K562 (cell line): ENCODE measurements at regions not wholly inside any gene's neighbourhood (a gene's known extent, or its start where the extent isn't known, plus 50 kb on each side); places are given as distances from the start of the nearest gene placed in this dataset.

ENCODE experiments used
- ATAC-seq: fragments of 200-7000 bp; cut with Tn5 transposase; 3 replicates; pipeline ENCODE4 v1.9.1; 2020; ENCODE audit warnings: moderate library complexity
- BruUV-seq: library from RNA; stranded (reverse); fragments of 400-500 nt; replicated peaks from 2 replicates; lab custom pipeline; 2021; lab: Mats Ljungman, UMichigan
- CTCF ChIA-PET: fragments of 300-600 bp; formaldehyde crosslinking; extraction: SDS; loops from one replicate; lab custom pipeline; 2021; ENCODE audit warnings: low intra/inter-chr PET ratio; lab: Yijun Ruan, JAX
- POLR2A ChIA-PET: fragments of 300-600, 350-650 bp; sonication (Branson Sonifier 250); formaldehyde crosslinking; extraction: SDS; loops from one replicate; lab custom pipeline; 2021; ENCODE audit warnings: antibody characterized with exemption, inconsistent platforms; lab: Yijun Ruan, JAX
- DNase-seq, 4 experiments: peaks; one replicate each; pipeline versions ENCODE4 v3.0.0 to v3.0.0-alpha.2; 2011 to 2018; ENCODE audit warnings: low spot score in 3 of 4, mixed read lengths in 3 of 4; ENCODE audit errors: extremely low read depth in 1 of 4
- FAIRE-seq: peaks from 2 replicates; lab custom pipeline; 2011; peaks lifted over from hg19 to GRCh38; lab: Jason Lieb, UNC
- H2AFZ ChIP-seq: 2 replicates; pipeline ENCODE4 v1.6.0; 2011; ENCODE audit warnings: low read depth, low read length, control low read depth, inconsistent platforms
- H3K27ac ChIP-seq: fragments of 200-600 bp; 3 replicates; pipeline ENCODE4 v1.8.0; 2011; ENCODE audit warnings: low read depth, mild to moderate bottlenecking, control low read depth, inconsistent platforms, low read length, moderate library complexity, mixed read lengths; ENCODE audit errors: extremely low read depth
- H3K27me3 ChIP-seq, 2 experiments: fragments of 300-600 bp in 1 of 2; 2 replicates in 1 of 2; 3 replicates in 1 of 2; pipeline versions ENCODE4 v1.6.0 to v1.8.0; 2011; ENCODE audit warnings: inconsistent platforms in 2 of 2, low read length in 2 of 2, mild to moderate bottlenecking in 1 of 2, mixed read lengths in 1 of 2, moderate library complexity in 1 of 2; ENCODE audit not compliant: control insufficient read depth in 2 of 2, insufficient read depth in 2 of 2
- H3K36me3 ChIP-seq: fragments of 300-600 bp; 3 replicates; pipeline ENCODE4 v1.8.0; 2011; ENCODE audit warnings: mild to moderate bottlenecking, low read length, inconsistent platforms; ENCODE audit not compliant: control insufficient read depth, insufficient read depth
- H3K4me1 ChIP-seq, 2 experiments: fragments of 200-600 bp in 1 of 2; replicated peaks in 1 of 2; 2 replicates in 1 of 2; 3 replicates in 1 of 2; pipeline versions ENCODE4 v1.5.1 to v1.8.0; 2011; ENCODE audit warnings: inconsistent platforms in 2 of 2, low read length in 2 of 2, mild to moderate bottlenecking in 1 of 2, mixed read lengths in 1 of 2, moderate library complexity in 1 of 2; ENCODE audit not compliant: control insufficient read depth in 2 of 2, insufficient read depth in 2 of 2
- H3K4me2 ChIP-seq: 2 replicates; pipeline ENCODE4 v1.6.1; 2011; ENCODE audit warnings: low read length, control low read depth, inconsistent platforms, mixed read lengths; ENCODE audit not compliant: insufficient read depth
- H3K4me3 ChIP-seq: fragments of 200-600 bp; sonication (generic), shearing (Covaris generic); 2 replicates; pipeline ENCODE4 v1.5.1; 2016; ENCODE audit warnings: control low read depth, inconsistent platforms
- H3K79me2 ChIP-seq: fragments of 200-600 bp; 3 replicates; pipeline ENCODE4 v1.8.0; 2011; ENCODE audit warnings: low read length, inconsistent platforms; ENCODE audit not compliant: control insufficient read depth, insufficient read depth
- H3K9ac ChIP-seq, 2 experiments: 2 replicates each; pipeline versions ENCODE4 v1.6.0 to v1.6.1; 2011; ENCODE audit warnings: low read depth in 2 of 2, low read length in 2 of 2, control low read depth in 1 of 2, inconsistent platforms in 1 of 2, mild to moderate bottlenecking in 1 of 2, mixed read lengths in 1 of 2; ENCODE audit not compliant: insufficient read depth in 1 of 2
- H3K9me1 ChIP-seq: one replicate; pipeline ENCODE4 v1.6.0; 2011; ENCODE audit warnings: inconsistent platforms, mild to moderate bottlenecking, low read length, moderate library complexity; ENCODE audit not compliant: control insufficient read depth, insufficient read depth
- H3K9me3 ChIP-seq: replicated peaks from 2 replicates; pipeline ENCODE4 v1.5.1; 2011; ENCODE audit warnings: low read depth, low read length, inconsistent platforms; ENCODE audit not compliant: control insufficient read depth, insufficient read depth
- H4K20me1 ChIP-seq: replicated peaks from 2 replicates; pipeline ENCODE4 v1.6.1; 2011; ENCODE audit warnings: low read length, inconsistent platforms, mixed read lengths; ENCODE audit not compliant: control insufficient read depth, insufficient read depth
- BRCA1 ChIP-seq, 2 experiments: fragments of 450-650 bp in 1 of 2; sonication (generic) in 1 of 2; formaldehyde crosslinking in 1 of 2; IDR thresholded peaks; 2 replicates each; pipeline versions ENCODE4 v1.5.0 to v1.6.1; 2017 to 2020; ENCODE audit warnings: mild to moderate bottlenecking in 1 of 2, missing genetic modification reagents in 1 of 2
- ERF ChIP-seq: fragments of 450-650 bp; formaldehyde crosslinking; IDR thresholded peaks from 2 replicates; pipeline ENCODE4 v1.4.0; 2020; ENCODE audit warnings: mild to moderate bottlenecking, mixed read lengths
- HDAC8 ChIP-seq: fragments of 450-650 bp; IDR thresholded peaks from 2 replicates; pipeline ENCODE4 v1.6.1; 2016; ENCODE audit warnings: mild to moderate bottlenecking, missing genetic modification characterization, moderate library complexity, missing compliant biosample characterization
- KLF6 ChIP-seq: fragments of 250-450 bp; sonication (Bioruptor Pico); IDR thresholded peaks from 2 replicates; pipeline ENCODE4 v1.4.0; 2020; ENCODE audit warnings: mild to moderate bottlenecking, moderate library complexity, borderline replicate concordance
- LCOR ChIP-seq: sonication (generic); formaldehyde crosslinking; IDR thresholded peaks from 2 replicates; pipeline ENCODE4 v1.8.0; 2022; ENCODE audit warnings: mild to moderate bottlenecking, missing genetic modification reagents
- MXI1 ChIP-seq: IDR thresholded peaks from 2 replicates; pipeline ENCODE4 v1.6.1; 2011; ENCODE audit warnings: low read depth, mild to moderate bottlenecking, improper control_type of control experiment, low read length
- NCOA6 ChIP-seq: fragments of 450-650 bp; IDR thresholded peaks from 2 replicates; pipeline ENCODE4 v1.6.1; 2017; ENCODE audit warnings: mild to moderate bottlenecking
- TEAD4 ChIP-seq, 2 experiments: sonication (generic) in 1 of 2; formaldehyde crosslinking in 1 of 2; IDR thresholded peaks; 2 replicates each; pipeline versions ENCODE4 v1.6.1 to v1.8.0; 2012 to 2022; ENCODE audit warnings: borderline replicate concordance in 1 of 2, inconsistent platforms in 1 of 2, low read length in 1 of 2, mild to moderate bottlenecking in 1 of 2, missing genetic modification reagents in 1 of 2
- ZNF280B ChIP-seq: fragments of 250-450 bp; sonication (Bioruptor Pico); IDR thresholded peaks from 2 replicates; pipeline ENCODE4 v1.5.1; 2021; ENCODE audit warnings: mild to moderate bottlenecking
- in situ Hi-C: fragments of 300-500 bp; cut with MboI; formaldehyde crosslinking; loops from 4 replicates; pipeline ENCODE4 v1.15.0; 2018; ENCODE audit warnings: inconsistent platforms, mixed read lengths
- intact Hi-C: fragments of 100-400 bp; cut with micrococcal nuclease; formaldehyde crosslinking; loops from 2 replicates; pipeline ENCODE4 v1.14.2; 2022
- TF ChIP-seq, protein P1 (sequence below): fragments of 450-650 bp; IDR thresholded peaks from 2 replicates; pipeline ENCODE4 v1.6.1; 2016; ENCODE audit warnings: mild to moderate bottlenecking, moderate library complexity

DNA sequence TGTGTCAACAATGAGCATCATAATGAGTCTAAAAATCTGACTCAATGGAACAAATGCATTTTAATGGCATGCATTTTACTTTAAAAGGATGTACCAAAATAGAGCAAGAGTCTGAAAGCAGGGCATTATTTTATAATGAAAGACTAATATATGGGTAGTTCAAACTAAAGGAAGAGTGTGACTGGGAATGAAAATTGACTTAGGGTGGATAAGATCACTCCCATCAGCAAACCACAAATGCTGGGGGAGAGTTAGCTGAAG is 114.7 kb downstream of the SOX4 start:
- Histone ChIP-seq H3K4me3 (no peak overlapping the region), H3K79me2 (no peaks in the 10 kb centered on the region), H3K4me1 (no peaks in the 10 kb centered on the region), H2AFZ (no peak overlapping the region), H3K36me3 (no peaks in the 10 kb centered on the region), H3K9ac (no peak overlapping the region), H3K27me3 (no peaks in the 10 kb centered on the region), H3K9me3 (no peaks in the 10 kb centered on the region), H4K20me1 (no peaks in the 10 kb centered on the region), H3K27ac (no peak overlapping the region), H3K9me1 (no peaks in the 10 kb centered on the region), H3K4me2 (no peak overlapping the region)
- no peak for DNase-seq
- intact Hi-C loops (no loop called here), in situ Hi-C loops (no loop called here)
- no peak for ATAC-seq
- POLR2A ChIA-PET, result no interaction called here
- BruUV-seq, result no TSS peak
- no peak for FAIRE-seq
- CTCF ChIA-PET, result no interaction called here
- TF ChIP-seq TEAD4 (IDR thresholded peaks at IDR 0.05; ENCODE audit: low read length) (no peak), TEAD4 (CRISPR knock-in tag; IDR thresholded peaks at IDR 0.05; ENCODE audit: borderline replicate concordance) (no peak), MXI1 (no peak), KLF6 (no peak), NCOA6 (no peak), HDAC8 (tag) (no peak), ZNF280B (CRISPR knock-in tag) (no peak), BRCA1 (IDR thresholded peaks at IDR 0.05) (no peak), BRCA1 (CRISPR knock-in tag; IDR thresholded peaks at IDR 0.05) (no peak), LCOR (CRISPR knock-in tag) (no peak), ERF (no peak)
- TF ChIP-seq, protein P1, sequence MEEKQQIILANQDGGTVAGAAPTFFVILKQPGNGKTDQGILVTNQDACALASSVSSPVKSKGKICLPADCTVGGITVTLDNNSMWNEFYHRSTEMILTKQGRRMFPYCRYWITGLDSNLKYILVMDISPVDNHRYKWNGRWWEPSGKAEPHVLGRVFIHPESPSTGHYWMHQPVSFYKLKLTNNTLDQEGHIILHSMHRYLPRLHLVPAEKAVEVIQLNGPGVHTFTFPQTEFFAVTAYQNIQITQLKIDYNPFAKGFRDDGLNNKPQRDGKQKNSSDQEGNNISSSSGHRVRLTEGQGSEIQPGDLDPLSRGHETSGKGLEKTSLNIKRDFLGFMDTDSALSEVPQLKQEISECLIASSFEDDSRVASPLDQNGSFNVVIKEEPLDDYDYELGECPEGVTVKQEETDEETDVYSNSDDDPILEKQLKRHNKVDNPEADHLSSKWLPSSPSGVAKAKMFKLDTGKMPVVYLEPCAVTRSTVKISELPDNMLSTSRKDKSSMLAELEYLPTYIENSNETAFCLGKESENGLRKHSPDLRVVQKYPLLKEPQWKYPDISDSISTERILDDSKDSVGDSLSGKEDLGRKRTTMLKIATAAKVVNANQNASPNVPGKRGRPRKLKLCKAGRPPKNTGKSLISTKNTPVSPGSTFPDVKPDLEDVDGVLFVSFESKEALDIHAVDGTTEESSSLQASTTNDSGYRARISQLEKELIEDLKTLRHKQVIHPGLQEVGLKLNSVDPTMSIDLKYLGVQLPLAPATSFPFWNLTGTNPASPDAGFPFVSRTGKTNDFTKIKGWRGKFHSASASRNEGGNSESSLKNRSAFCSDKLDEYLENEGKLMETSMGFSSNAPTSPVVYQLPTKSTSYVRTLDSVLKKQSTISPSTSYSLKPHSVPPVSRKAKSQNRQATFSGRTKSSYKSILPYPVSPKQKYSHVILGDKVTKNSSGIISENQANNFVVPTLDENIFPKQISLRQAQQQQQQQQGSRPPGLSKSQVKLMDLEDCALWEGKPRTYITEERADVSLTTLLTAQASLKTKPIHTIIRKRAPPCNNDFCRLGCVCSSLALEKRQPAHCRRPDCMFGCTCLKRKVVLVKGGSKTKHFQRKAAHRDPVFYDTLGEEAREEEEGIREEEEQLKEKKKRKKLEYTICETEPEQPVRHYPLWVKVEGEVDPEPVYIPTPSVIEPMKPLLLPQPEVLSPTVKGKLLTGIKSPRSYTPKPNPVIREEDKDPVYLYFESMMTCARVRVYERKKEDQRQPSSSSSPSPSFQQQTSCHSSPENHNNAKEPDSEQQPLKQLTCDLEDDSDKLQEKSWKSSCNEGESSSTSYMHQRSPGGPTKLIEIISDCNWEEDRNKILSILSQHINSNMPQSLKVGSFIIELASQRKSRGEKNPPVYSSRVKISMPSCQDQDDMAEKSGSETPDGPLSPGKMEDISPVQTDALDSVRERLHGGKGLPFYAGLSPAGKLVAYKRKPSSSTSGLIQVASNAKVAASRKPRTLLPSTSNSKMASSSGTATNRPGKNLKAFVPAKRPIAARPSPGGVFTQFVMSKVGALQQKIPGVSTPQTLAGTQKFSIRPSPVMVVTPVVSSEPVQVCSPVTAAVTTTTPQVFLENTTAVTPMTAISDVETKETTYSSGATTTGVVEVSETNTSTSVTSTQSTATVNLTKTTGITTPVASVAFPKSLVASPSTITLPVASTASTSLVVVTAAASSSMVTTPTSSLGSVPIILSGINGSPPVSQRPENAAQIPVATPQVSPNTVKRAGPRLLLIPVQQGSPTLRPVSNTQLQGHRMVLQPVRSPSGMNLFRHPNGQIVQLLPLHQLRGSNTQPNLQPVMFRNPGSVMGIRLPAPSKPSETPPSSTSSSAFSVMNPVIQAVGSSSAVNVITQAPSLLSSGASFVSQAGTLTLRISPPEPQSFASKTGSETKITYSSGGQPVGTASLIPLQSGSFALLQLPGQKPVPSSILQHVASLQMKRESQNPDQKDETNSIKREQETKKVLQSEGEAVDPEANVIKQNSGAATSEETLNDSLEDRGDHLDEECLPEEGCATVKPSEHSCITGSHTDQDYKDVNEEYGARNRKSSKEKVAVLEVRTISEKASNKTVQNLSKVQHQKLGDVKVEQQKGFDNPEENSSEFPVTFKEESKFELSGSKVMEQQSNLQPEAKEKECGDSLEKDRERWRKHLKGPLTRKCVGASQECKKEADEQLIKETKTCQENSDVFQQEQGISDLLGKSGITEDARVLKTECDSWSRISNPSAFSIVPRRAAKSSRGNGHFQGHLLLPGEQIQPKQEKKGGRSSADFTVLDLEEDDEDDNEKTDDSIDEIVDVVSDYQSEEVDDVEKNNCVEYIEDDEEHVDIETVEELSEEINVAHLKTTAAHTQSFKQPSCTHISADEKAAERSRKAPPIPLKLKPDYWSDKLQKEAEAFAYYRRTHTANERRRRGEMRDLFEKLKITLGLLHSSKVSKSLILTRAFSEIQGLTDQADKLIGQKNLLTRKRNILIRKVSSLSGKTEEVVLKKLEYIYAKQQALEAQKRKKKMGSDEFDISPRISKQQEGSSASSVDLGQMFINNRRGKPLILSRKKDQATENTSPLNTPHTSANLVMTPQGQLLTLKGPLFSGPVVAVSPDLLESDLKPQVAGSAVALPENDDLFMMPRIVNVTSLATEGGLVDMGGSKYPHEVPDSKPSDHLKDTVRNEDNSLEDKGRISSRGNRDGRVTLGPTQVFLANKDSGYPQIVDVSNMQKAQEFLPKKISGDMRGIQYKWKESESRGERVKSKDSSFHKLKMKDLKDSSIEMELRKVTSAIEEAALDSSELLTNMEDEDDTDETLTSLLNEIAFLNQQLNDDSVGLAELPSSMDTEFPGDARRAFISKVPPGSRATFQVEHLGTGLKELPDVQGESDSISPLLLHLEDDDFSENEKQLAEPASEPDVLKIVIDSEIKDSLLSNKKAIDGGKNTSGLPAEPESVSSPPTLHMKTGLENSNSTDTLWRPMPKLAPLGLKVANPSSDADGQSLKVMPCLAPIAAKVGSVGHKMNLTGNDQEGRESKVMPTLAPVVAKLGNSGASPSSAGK, result no peak
